GM20000 (cell line): ENCODE measurements at regions not wholly inside any gene's neighbourhood (a gene's known extent, or its start where the extent isn't known, plus 50 kb on each side); places are given as distances from the start of the nearest gene placed in this dataset.

ENCODE experiments used
- DNase-seq: peaks from one replicate; pipeline ENCODE4 v3.0.0; 2012; ENCODE audit warnings: low spot score
- CTCF ChIP-seq: IDR thresholded peaks from 2 replicates; pipeline ENCODE4 v1.5.1; 2012; ENCODE audit warnings: mild to moderate bottlenecking, control low read depth; ENCODE audit errors: extremely low read depth, missing control alignments

GRCh38 chr3:115476472-115476871, 146.8 kb upstream of the GAP43 start:
- TF ChIP-seq CTCF, result no peak
- no peak for DNase-seq

GRCh38 chr3:115478359-115478758, 145.0 kb upstream of the GAP43 start:
- DNase-seq, result no peak
- no peak for TF ChIP-seq CTCF

- no peak for TF ChIP-seq CTCF
- no peak for DNase-seq
Observed at GRCh38 chr3:115486880-115487279, 136.4 kb upstream of the GAP43 start.

- no peak for TF ChIP-seq CTCF
- DNase-seq, result no peak
Observed at GRCh38 chr3:115487968-115488367, 135.3 kb upstream of the GAP43 start.

- TF ChIP-seq CTCF, result no peak
- no peak for DNase-seq
Observed at GRCh38 chr3:115488409-115488808, 134.9 kb upstream of the GAP43 start.

- no peak for DNase-seq
- TF ChIP-seq CTCF, result no peak
Observed at GRCh38 chr3:115494826-115495225, 128.5 kb upstream of the GAP43 start.

GRCh38 chr3:115498421-115498820, 124.9 kb upstream of the GAP43 start:
- no peak for TF ChIP-seq CTCF
- no peak for DNase-seq
